ENCODE measurements at regions not wholly inside any gene's neighbourhood (a gene's known extent, or its start where the extent isn't known, plus 50 kb on each side); places are given as distances from the start of the nearest gene placed in this dataset.

- Histone ChIP-seq H3K36me3 (no peaks in the 10 kb centered on the region), H3K9me3 (peaks cover 0 to 6% of the 10 kb centered on the region in 2 donors), H3K27ac (no peak overlapping the region), H3K4me3 (no peak overlapping the region), H3K27me3 (no peaks in the 10 kb centered on the region), H3K4me1 (no peaks in the 10 kb centered on the region)
- no peak for DNase-seq
- intact Hi-C loops (cut with DNase I; ENCODE audit: low total_unique reads): no loop called here
- TF ChIP-seq POLR2A (IDR thresholded peaks at IDR 0.05) (no peak), CTCF (IDR thresholded peaks at IDR 0.05) (no peak)
Observed at GRCh38 chr7:91685544-91685943, 195.0 kb downstream of the MTERF1 start.

GRCh38 chr7:91690541-91691070, 189.9 kb downstream of the MTERF1 start:
- no peaks in the 10 kb centered on the region for H3K4me1 ChIP-seq
- intact Hi-C loops (cut with DNase I; ENCODE audit: low total_unique reads): no loop called here
- no peak overlapping the region for H3K4me3 ChIP-seq
- H3K36me3 ChIP-seq: no peaks in the 10 kb centered on the region
- no peaks in the 10 kb centered on the region for H3K27me3 ChIP-seq
- H3K27ac ChIP-seq: no peak overlapping the region
- H3K9me3 ChIP-seq: no peaks in the 10 kb centered on the region
- no peak for DNase-seq
- TF ChIP-seq CTCF (IDR thresholded peaks at IDR 0.05) (no peak), POLR2A (IDR thresholded peaks at IDR 0.05) (no peak)

- DNase-seq: no peak
- no peak overlapping the region for H3K27ac ChIP-seq
- H3K27me3 ChIP-seq: no peaks in the 10 kb centered on the region
- H3K4me1 ChIP-seq: no peaks in the 10 kb centered on the region
- no peaks in the 10 kb centered on the region for H3K36me3 ChIP-seq
- H3K4me3 ChIP-seq: no peak overlapping the region
- intact Hi-C loops (cut with DNase I; ENCODE audit: low total_unique reads): no loop called here
- TF ChIP-seq CTCF (IDR thresholded peaks at IDR 0.05) (no peak), POLR2A (IDR thresholded peaks at IDR 0.05) (no peak)
- H3K9me3 ChIP-seq: no peaks in the 10 kb centered on the region
Observed at GRCh38 chr7:91691865-91692264, 188.6 kb downstream of the MTERF1 start.

GRCh38 chr7:91692800-91693199, 187.7 kb downstream of the MTERF1 start:
- intact Hi-C loops (cut with DNase I; ENCODE audit: low total_unique reads): no loop called here

GRCh38 chr7:91694351-91694841, 186.1 kb downstream of the MTERF1 start:
- Histone ChIP-seq H3K4me3 (no peak overlapping the region), H3K9me3 (no peaks in the 10 kb centered on the region), H3K27ac (no peak overlapping the region), H3K4me1 (no peaks in the 10 kb centered on the region), H3K27me3 (no peaks in the 10 kb centered on the region), H3K36me3 (no peaks in the 10 kb centered on the region)
- TF ChIP-seq POLR2A (IDR thresholded peaks at IDR 0.05) (no peak), CTCF (IDR thresholded peaks at IDR 0.05) (no peak)
- intact Hi-C loops (cut with DNase I; ENCODE audit: low total_unique reads): no loop called here
- no peak for DNase-seq

More at GRCh38 chr7:91692800-91693199, 187.7 kb downstream of the MTERF1 start:
- TF ChIP-seq POLR2A (IDR thresholded peaks at IDR 0.05) (no peak), CTCF (IDR thresholded peaks at IDR 0.05) (no peak)
- Histone ChIP-seq H3K4me3 (no peak overlapping the region), H3K4me1 (no peaks in the 10 kb centered on the region), H3K36me3 (no peaks in the 10 kb centered on the region), H3K9me3 (no peaks in the 10 kb centered on the region), H3K27me3 (no peaks in the 10 kb centered on the region), H3K27ac (peak overlapping the region in 1 of 2 donors; percentile 16)
- DNase-seq: no peak
